Calu3 (cell line): ENCODE measurements at regions not wholly inside any gene's neighbourhood (a gene's known extent, or its start where the extent isn't known, plus 50 kb on each side); places are given as distances from the start of the nearest gene placed in this dataset.

ENCODE experiments used
- BruUV-seq: library from RNA; stranded (reverse); fragments of 400-500 nt; replicated peaks from 2 replicates; lab custom pipeline; 2021; lab: Mats Ljungman, UMichigan
- CTCF ChIA-PET: fragments of 300-600 bp; sonication (Branson Sonifier 250); formaldehyde crosslinking; loops from one replicate; lab custom pipeline; 2022; ENCODE audit warnings: antibody characterized with exemption; lab: Charles Lee
- DNase-seq: peaks from one replicate; pipeline ENCODE4 v3.0.0; 2022
- H3K27ac Mint-ChIP-seq: one replicate; pipeline ENCODE4 v1.8.0; 2022; ENCODE audit warnings: mixed read lengths; ENCODE audit not compliant: unreplicated experiment
- H3K27me3 Mint-ChIP-seq: one replicate; pipeline ENCODE4 v1.8.0; 2022; ENCODE audit warnings: mixed read lengths; ENCODE audit not compliant: unreplicated experiment
- H3K36me3 Mint-ChIP-seq: one replicate; pipeline ENCODE4 v1.8.0; 2022; ENCODE audit warnings: mild to moderate bottlenecking, moderate library complexity, mixed read lengths; ENCODE audit not compliant: insufficient read depth, unreplicated experiment
- H3K4me1 Mint-ChIP-seq: one replicate; pipeline ENCODE4 v1.8.0; 2022; ENCODE audit warnings: mild to moderate bottlenecking, low read depth, mixed read lengths; ENCODE audit not compliant: unreplicated experiment
- H3K4me3 Mint-ChIP-seq: one replicate; pipeline ENCODE4 v1.8.0; 2022; ENCODE audit warnings: mild to moderate bottlenecking, low read depth, moderate library complexity, mixed read lengths; ENCODE audit not compliant: unreplicated experiment
- H3K9me3 Mint-ChIP-seq: one replicate; pipeline ENCODE4 v1.8.0; 2022; ENCODE audit warnings: low read depth, mixed read lengths; ENCODE audit not compliant: unreplicated experiment
- CTCF ChIP-seq: fragments of 200-600 bp; IDR thresholded peaks from one replicate; pipeline ENCODE4 v1.8.0; 2022; ENCODE audit warnings: antibody characterized with exemption; ENCODE audit not compliant: unreplicated experiment
- intact Hi-C: fragments of 100-400 bp; cut with micrococcal nuclease; formaldehyde crosslinking; loops from one replicate; pipeline ENCODE4 v1.10.0; 2022; ENCODE audit not compliant: unreplicated experiment

GRCh38 chr13:78103936-78104335 is 185.3 kb upstream of the EDNRB start:
- no peaks in the 10 kb centered on the region for H3K4me1 Mint-ChIP-seq
- H3K4me3 Mint-ChIP-seq: no peak overlapping the region
- no peak for DNase-seq
- intact Hi-C loops: no loop called here
- BruUV-seq: no TSS peak
- TF ChIP-seq CTCF: no peak
- H3K36me3 Mint-ChIP-seq: no peaks in the 10 kb centered on the region
- no peak overlapping the region for H3K27ac Mint-ChIP-seq
- CTCF ChIA-PET: no interaction called here
- no peaks in the 10 kb centered on the region for H3K9me3 Mint-ChIP-seq
- H3K27me3 Mint-ChIP-seq: no peaks in the 10 kb centered on the region

GRCh38 chr13:78102741-78103140 is 184.1 kb upstream of the EDNRB start:
- BruUV-seq: no TSS peak
- intact Hi-C loops: no loop called here

GRCh38 chr13:78102121-78102677 is 183.6 kb upstream of the EDNRB start:
- no peaks in the 10 kb centered on the region for H3K36me3 Mint-ChIP-seq
- no peaks in the 10 kb centered on the region for H3K4me1 Mint-ChIP-seq
- no peak for TF ChIP-seq CTCF
- no peak overlapping the region for H3K4me3 Mint-ChIP-seq
- no peaks in the 10 kb centered on the region for H3K27me3 Mint-ChIP-seq
- no peaks in the 10 kb centered on the region for H3K9me3 Mint-ChIP-seq
- CTCF ChIA-PET: no interaction called here
- intact Hi-C loops: no loop called here
- no peak for DNase-seq
- H3K27ac Mint-ChIP-seq: no peak overlapping the region
- no TSS peak for BruUV-seq

More at GRCh38 chr13:78102741-78103140, 184.1 kb upstream of the EDNRB start:
- no peak overlapping the region for H3K4me3 Mint-ChIP-seq
- H3K27me3 Mint-ChIP-seq: no peaks in the 10 kb centered on the region
- DNase-seq: no peak
- no peak overlapping the region for H3K27ac Mint-ChIP-seq
- no peak for TF ChIP-seq CTCF
- H3K4me1 Mint-ChIP-seq: no peaks in the 10 kb centered on the region
- no peaks in the 10 kb centered on the region for H3K36me3 Mint-ChIP-seq
- CTCF ChIA-PET: no interaction called here
- no peaks in the 10 kb centered on the region for H3K9me3 Mint-ChIP-seq

- DNase-seq: no peak
- no peaks in the 10 kb centered on the region for H3K9me3 Mint-ChIP-seq
- BruUV-seq: no TSS peak
- TF ChIP-seq CTCF: no peak
- CTCF ChIA-PET: no interaction called here
- no peak overlapping the region for H3K4me3 Mint-ChIP-seq
- intact Hi-C loops: no loop called here
- H3K4me1 Mint-ChIP-seq: no peaks in the 10 kb centered on the region
- no peaks in the 10 kb centered on the region for H3K27me3 Mint-ChIP-seq
- no peak overlapping the region for H3K27ac Mint-ChIP-seq
- H3K36me3 Mint-ChIP-seq: no peaks in the 10 kb centered on the region
These were observed 181.9 kb upstream of the EDNRB start for GRCh38 chr13:78100486-78100885.
